Neural crest cell (in vitro differentiated cells): ENCODE measurements at regions not wholly inside any gene's neighbourhood (a gene's known extent, or its start where the extent isn't known, plus 50 kb on each side); places are given as distances from the start of the nearest gene placed in this dataset.
"Not testable (repeated sequence)": the region's sequence is repeated elsewhere in the genome, so short reads cannot be mapped to it uniquely, and the experiment has no call there.

Source experiments
- DNase-seq: peaks from one replicate; pipeline ENCODE4 v3.0.0; 2021; ENCODE audit warnings: low read depth, mixed read lengths, low spot score
- H3K27ac Mint-ChIP-seq: one replicate; pipeline ENCODE4 v1.8.0; 2021; ENCODE audit warnings: mild to moderate bottlenecking, mixed read lengths; ENCODE audit not compliant: unreplicated experiment
- H3K27me3 Mint-ChIP-seq: 2 replicates; pipeline ENCODE4 v1.8.0; 2021; ENCODE audit warnings: low read depth, mild to moderate bottlenecking, mixed read lengths
- H3K36me3 Mint-ChIP-seq: 2 replicates; pipeline ENCODE4 v1.8.0; 2021; ENCODE audit warnings: low read depth, mild to moderate bottlenecking, mixed read lengths
- H3K4me1 Mint-ChIP-seq: 2 replicates; pipeline ENCODE4 v1.8.0; 2021; ENCODE audit warnings: mixed read lengths
- H3K4me3 Mint-ChIP-seq: one replicate; pipeline ENCODE4 v1.8.0; 2021; ENCODE audit warnings: mild to moderate bottlenecking, mixed read lengths
- H3K9me3 Mint-ChIP-seq: 2 replicates; pipeline ENCODE4 v1.8.0; 2021; ENCODE audit warnings: mixed read lengths
- TF ChIP-seq, protein P1 (sequence below): fragments of 200-600 bp; sonication (generic); conservative IDR thresholded peaks from 2 replicates; pipeline ENCODE4 v1.5.0; 2021; ENCODE audit warnings: antibody characterized with exemption, mild to moderate bottlenecking

DNA sequence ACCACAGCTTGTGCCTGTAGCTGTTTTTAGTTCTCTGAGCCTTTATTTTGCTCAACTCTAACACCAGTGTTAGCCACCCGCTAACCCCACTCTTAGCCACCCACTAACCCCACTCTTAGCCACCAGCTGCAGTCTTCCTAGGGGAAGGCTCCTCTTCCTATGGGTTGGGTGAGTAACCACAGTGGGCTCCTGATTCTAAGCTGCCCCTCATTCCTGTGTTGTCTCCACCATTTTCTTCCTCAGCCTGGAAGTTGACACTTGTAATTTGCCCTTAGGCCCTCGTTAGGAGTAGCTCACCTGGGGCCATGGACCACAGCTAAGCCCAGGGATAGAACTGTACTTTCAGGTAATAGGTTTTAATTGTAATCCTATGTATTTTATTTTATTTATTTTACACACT is 782.9 kb upstream of the TPTE start:
- H3K4me1 Mint-ChIP-seq: no peaks in the 10 kb centered on the region
- TF ChIP-seq, protein P1, sequence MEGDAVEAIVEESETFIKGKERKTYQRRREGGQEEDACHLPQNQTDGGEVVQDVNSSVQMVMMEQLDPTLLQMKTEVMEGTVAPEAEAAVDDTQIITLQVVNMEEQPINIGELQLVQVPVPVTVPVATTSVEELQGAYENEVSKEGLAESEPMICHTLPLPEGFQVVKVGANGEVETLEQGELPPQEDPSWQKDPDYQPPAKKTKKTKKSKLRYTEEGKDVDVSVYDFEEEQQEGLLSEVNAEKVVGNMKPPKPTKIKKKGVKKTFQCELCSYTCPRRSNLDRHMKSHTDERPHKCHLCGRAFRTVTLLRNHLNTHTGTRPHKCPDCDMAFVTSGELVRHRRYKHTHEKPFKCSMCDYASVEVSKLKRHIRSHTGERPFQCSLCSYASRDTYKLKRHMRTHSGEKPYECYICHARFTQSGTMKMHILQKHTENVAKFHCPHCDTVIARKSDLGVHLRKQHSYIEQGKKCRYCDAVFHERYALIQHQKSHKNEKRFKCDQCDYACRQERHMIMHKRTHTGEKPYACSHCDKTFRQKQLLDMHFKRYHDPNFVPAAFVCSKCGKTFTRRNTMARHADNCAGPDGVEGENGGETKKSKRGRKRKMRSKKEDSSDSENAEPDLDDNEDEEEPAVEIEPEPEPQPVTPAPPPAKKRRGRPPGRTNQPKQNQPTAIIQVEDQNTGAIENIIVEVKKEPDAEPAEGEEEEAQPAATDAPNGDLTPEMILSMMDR: no peak
- no peak overlapping the region for H3K27ac Mint-ChIP-seq
- no peaks in the 10 kb centered on the region for H3K27me3 Mint-ChIP-seq
- no peak overlapping the region for H3K4me3 Mint-ChIP-seq
- no peak for DNase-seq
- peaks cover 9% of the 10 kb centered on the region for H3K36me3 Mint-ChIP-seq
- H3K9me3 Mint-ChIP-seq: peaks cover 16% of the 10 kb centered on the region

DNA sequence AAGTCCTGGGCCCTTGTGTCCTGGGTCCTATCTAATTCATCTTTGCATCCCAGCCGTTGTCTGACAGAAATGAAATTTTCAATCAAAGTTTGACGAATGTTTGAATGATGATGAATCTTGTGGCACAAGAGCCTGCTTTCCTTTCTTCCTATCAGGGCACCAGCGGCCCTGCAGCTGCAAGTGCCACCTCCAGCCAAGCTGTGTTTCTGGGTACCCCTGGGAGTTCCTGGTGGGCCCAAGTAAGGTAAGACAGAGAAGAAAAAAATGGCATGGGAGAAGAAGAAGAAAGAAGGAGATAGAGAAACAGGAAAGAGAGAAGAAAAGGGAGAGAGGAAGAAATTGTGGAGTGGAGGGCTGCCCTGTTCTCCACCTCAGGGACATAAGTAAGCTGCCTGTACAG is 782.1 kb upstream of the TPTE start:
- peaks cover 9% of the 10 kb centered on the region for H3K36me3 Mint-ChIP-seq
- no peak overlapping the region for H3K4me3 Mint-ChIP-seq
- DNase-seq: no peak
- no peaks in the 10 kb centered on the region for H3K27me3 Mint-ChIP-seq
- peaks cover 16% of the 10 kb centered on the region for H3K9me3 Mint-ChIP-seq
- H3K4me1 Mint-ChIP-seq: no peaks in the 10 kb centered on the region
- TF ChIP-seq, protein P1: no peak
- H3K27ac Mint-ChIP-seq: no peak overlapping the region

DNA sequence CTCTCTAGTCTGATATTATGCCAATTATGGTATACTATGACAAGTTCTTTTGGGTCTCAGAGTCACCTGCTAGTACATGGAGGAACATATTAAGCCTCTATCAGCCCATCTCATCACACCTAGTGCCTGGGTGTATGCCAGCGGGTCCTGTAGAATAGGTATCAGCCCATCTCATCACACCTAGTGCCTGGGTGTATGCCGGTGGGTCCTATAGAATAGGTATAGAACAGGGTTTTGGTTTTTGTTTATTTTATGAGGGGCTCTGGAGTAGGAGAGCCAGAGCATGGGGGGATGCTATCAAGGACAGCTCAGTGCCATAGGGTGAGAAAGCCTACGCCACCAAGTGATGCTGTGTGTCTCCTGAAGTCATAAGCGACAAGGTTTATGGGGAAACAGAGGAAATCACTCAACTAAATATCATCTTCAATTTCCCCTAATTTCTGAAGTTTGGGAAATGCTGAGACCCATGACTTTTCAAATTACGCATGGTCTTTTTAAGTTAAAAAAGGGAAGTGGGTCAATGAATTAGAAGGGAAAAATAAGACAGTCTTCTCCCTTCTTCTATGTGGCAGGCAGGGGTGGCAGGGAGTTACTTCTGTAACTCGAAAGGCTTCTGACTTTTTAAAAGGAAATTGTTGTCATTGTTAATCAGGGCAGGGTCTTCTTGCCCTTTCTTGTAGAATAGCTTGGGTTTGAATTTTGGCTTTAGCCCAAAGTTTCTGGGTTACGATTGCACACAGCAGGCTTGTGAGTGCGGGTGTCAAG is 781.0 kb upstream of the TPTE start:
- H3K9me3 Mint-ChIP-seq: peaks cover 16% of the 10 kb centered on the region
- H3K4me3 Mint-ChIP-seq, H3K36me3 Mint-ChIP-seq, H3K27ac Mint-ChIP-seq, H3K4me1 Mint-ChIP-seq, DNase-seq, H3K27me3 Mint-ChIP-seq: not testable (repeated sequence)

DNA sequence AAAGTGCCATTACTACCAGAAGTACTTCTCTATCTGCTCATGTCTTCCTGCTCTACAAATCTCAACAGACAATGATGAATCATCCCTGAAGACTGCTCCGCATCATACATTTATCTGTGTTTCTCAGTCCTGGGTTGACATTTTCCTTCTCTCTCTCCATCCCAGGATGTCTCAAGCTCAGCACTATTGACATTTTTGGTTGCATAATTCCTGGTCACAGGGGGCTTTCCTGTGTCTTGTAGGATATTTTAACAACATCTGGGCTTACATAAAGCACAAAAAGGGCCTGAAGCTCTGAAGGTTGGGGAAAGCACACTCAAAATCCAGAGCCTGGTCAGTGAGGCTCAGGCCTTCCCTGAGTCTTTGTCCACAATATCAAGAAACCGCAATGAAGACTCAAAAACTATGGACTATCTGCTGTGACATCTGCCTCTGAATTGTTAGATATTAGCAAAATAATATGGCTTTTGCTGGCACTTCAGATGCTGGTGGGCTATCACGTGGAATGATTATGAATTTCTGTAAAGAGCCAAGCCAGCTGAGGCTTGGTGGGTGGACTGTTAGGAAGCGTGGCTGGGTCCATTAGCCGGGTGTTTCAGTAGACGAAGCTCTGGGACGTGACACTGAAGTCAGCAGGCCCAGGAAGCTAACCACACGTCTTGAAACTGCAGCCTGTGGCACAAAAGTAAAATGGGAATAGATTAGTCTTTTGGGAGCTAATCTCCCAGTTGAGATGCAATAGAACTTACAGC is 780.2 kb upstream of the TPTE start:
- not testable (repeated sequence) for H3K4me1 Mint-ChIP-seq, DNase-seq, H3K4me3 Mint-ChIP-seq, H3K27ac Mint-ChIP-seq, H3K27me3 Mint-ChIP-seq, H3K36me3 Mint-ChIP-seq
- H3K9me3 Mint-ChIP-seq: peaks cover 16% of the 10 kb centered on the region

DNA sequence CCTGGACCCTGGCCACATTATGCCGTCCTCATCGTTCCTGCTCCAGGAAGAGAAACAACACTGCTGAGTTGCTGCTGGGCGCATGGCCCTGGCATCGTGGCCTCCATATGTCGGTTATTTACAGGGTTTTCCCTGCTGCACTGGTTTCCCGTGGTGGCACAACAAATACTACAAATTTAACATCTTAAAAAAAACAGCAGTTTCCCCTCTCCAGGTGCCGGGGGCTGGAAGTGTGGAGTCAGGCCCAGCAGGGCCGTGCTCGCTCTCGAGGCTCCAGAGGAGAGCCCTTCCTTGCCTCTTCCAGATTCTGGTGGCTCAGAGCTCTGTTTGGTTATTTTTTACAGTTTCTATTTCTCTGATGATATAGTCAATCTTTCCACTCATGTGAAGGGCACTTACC is 777.8 kb upstream of the TPTE start:
- H3K9me3 Mint-ChIP-seq: peaks cover 16% of the 10 kb centered on the region
- H3K36me3 Mint-ChIP-seq, H3K27ac Mint-ChIP-seq, H3K4me1 Mint-ChIP-seq, H3K27me3 Mint-ChIP-seq, H3K4me3 Mint-ChIP-seq, DNase-seq: not testable (repeated sequence)

DNA sequence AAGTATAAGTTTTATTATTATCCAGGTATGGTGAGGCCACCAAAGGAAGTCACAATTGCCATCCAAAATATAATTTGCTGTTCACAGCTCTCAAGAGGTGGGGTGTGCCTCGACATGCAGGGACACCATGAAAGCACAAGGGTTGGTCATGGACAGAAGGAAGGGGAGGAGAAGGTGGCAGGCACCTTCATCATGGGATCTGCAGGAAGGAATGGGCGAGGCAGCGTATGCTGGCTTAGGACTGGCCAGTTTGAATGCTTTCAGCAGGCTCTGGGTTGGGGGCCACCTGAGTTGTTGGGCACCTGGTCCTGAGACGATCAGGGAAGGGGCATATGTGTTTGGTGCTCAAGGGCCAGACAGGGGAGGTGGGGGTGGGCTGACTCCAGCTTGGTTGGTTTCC is 777.2 kb upstream of the TPTE start:
- H3K4me3 Mint-ChIP-seq, H3K27me3 Mint-ChIP-seq, H3K27ac Mint-ChIP-seq, DNase-seq, H3K36me3 Mint-ChIP-seq, H3K4me1 Mint-ChIP-seq: not testable (repeated sequence)
- H3K9me3 Mint-ChIP-seq: peaks cover 13% of the 10 kb centered on the region

DNA sequence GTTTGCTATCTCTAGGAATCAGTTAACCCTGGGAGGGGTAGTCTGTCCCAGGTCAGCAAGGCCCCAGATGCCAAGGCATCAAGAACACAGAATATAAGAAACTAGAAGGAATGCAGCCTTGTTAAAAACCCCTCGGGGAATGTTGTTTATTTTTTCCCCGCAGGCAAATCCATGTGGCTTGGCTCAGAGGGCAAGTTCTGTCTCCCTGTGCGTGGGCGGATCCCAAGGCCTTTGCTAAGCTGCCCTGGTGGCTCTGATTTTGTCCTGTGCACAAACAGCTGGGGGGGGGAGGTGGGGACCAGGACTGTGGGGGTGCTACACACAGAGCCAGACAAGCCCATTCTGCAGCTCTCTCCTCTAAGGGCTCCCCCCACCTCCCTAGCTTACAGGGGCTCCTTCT is 776.8 kb upstream of the TPTE start:
- H3K4me1 Mint-ChIP-seq, H3K9me3 Mint-ChIP-seq, DNase-seq, H3K27me3 Mint-ChIP-seq, H3K36me3 Mint-ChIP-seq, H3K4me3 Mint-ChIP-seq, H3K27ac Mint-ChIP-seq: not testable (repeated sequence)

DNA sequence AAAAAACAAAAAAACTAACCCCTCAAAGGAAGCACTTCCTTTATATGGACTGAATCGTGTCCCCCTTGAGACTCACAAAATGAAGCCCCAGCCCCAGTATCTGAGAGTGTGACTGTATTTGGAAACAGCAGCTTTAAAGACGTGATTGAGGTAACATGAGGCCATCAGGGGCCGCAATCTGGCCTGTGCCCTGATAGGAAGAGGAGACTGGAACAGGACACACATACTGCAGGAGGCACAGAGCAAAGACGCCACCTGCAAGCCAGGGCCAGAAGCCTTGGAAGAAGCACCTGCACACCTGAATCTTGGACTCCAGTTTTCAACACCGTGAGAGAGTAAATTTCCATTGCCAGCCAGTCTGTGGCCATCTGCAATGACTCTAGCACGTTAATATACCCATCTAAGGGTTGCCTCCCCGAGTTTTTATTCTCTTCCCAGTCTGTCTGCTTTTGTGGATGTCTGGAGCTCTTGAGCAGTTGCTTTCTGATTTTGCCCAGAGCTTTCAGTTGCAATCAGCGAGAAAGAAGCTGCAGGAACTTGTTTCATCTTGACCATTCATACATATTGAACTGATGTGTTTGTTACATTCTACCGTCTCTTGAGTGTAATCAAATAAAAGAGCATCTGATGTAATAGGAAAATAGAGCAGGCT is 775.8 kb upstream of the TPTE start:
- H3K4me3 Mint-ChIP-seq, H3K27me3 Mint-ChIP-seq, H3K36me3 Mint-ChIP-seq, H3K27ac Mint-ChIP-seq, H3K4me1 Mint-ChIP-seq, H3K9me3 Mint-ChIP-seq, DNase-seq: not testable (repeated sequence)

DNA sequence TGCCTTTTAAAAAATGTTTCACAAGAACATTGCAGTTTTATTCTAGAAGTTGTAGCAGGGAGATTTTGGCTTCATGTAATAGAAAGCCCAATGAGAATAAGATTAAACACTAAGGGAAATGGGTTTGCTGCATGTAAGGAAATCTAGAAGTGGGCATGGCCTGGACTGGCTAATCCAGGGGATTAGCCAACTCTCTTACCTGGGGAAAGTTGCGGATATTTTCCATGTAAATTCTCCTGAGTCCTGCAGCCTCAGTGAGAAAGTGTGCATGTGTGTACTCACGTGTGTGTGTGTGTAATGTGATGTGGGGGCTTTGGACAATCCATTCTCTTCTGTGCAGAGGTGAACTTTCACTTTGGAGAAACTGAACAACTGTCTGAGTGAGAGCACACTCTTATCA is 775.1 kb upstream of the TPTE start:
- not testable (repeated sequence) for H3K9me3 Mint-ChIP-seq, H3K27me3 Mint-ChIP-seq, H3K4me1 Mint-ChIP-seq, H3K27ac Mint-ChIP-seq, H3K4me3 Mint-ChIP-seq, DNase-seq, H3K36me3 Mint-ChIP-seq

DNA sequence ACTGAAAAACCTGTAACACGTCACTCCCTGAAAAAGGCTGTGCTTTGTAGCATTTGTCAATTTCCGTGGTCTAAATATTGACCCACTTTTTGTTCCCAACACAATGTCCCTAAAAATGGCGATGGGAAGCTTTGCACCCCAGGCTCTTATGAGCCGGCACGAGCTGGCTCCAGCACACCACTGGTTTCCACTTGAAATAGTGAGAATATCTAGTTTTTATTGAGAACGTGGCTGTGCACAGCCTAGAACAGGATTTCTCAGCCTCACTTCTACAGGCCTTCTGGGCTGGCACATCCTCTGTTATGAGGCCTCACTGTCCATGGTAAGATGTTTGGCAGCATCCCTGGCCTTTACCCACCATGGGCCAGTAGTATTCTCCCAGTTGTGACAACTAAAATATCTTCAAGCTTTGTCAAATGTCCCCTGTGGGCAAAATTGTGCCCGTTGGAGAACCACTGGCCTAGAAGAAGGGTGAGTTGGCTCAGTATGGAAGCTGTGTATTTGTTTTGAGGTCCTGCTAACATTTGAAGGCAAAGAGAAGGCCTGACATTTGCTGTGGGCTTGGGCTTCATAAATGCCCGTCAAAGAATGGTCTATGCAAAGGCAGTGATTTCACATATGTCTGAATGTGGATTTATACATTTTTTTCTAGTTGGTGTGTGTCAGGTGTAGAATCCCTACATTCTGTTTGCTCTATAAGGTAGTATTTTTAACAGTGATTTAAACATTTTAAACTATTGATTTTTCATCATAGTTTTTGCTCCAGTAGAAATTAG is 774.4 kb upstream of the TPTE start:
- H3K9me3 Mint-ChIP-seq, H3K4me1 Mint-ChIP-seq, H3K4me3 Mint-ChIP-seq, DNase-seq, H3K36me3 Mint-ChIP-seq, H3K27ac Mint-ChIP-seq, H3K27me3 Mint-ChIP-seq: not testable (repeated sequence)

DNA sequence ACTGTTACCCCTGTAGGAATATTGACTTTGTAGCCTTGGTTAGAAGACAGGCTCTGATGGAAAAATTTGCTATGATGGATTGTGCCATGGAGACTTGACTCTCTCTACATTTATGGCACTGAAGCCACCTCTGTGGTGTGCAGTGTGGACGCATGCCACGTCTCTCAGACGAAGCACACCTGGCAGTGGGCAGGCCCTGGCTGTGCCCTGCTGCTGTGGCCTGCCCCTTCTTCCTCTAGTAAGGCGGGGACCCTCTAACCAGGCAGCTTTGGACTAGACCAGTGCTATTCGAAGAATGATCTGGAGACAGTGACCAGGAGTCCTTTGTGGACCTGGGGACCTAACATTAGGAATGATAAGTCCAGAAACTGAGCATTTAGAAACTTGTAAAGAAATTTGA is 773.5 kb upstream of the TPTE start:
- not testable (repeated sequence) for DNase-seq, H3K9me3 Mint-ChIP-seq, H3K4me3 Mint-ChIP-seq, H3K4me1 Mint-ChIP-seq, H3K36me3 Mint-ChIP-seq, H3K27me3 Mint-ChIP-seq, H3K27ac Mint-ChIP-seq
